IMR-90 (cell line): ENCODE measurements at regions not wholly inside any gene's neighbourhood (a gene's known extent, or its start where the extent isn't known, plus 50 kb on each side); places are given as distances from the start of the nearest gene placed in this dataset.

ENCODE experiments used
- ATAC-seq: fragments of 200-7000 bp; cut with Tn5 transposase; 2 replicates; pipeline ENCODE4 v1.9.1; 2020; ENCODE audit warnings: low read depth, mild to moderate bottlenecking, moderate library complexity
- BruUV-seq: library from RNA; stranded (reverse); fragments of 400-500 nt; replicated peaks from 2 replicates; lab custom pipeline; 2021; lab: Mats Ljungman, UMichigan
- CTCF ChIA-PET: fragments of 300-600 bp; formaldehyde crosslinking; extraction: SDS; loops from one replicate; lab custom pipeline; 2021; ENCODE audit warnings: antibody characterized with exemption; lab: Yijun Ruan, JAX
- POLR2A ChIA-PET: fragments of 300-600 bp; sonication (Branson Sonifier 250); formaldehyde crosslinking; loops from one replicate; lab custom pipeline; 2022; ENCODE audit warnings: antibody characterized with exemption; ENCODE audit not compliant: unreplicated experiment; lab: Charles Lee
- DNase-seq: peaks from one replicate; pipeline ENCODE4 v3.0.0; 2013
- H2AFZ ChIP-seq: replicated peaks from 2 replicates; pipeline ENCODE3; 2013; ENCODE audit warnings: low read length, mild to moderate bottlenecking; ENCODE audit not compliant: poor library complexity
- H2AK5ac ChIP-seq: 2 replicates; pipeline ENCODE4 v1.6.1; 2013; ENCODE audit warnings: low read depth, low read length, inconsistent platforms
- H2AK9ac ChIP-seq: replicated peaks from 2 replicates; pipeline ENCODE3; 2013; ENCODE audit warnings: mild to moderate bottlenecking, low read depth, low read length, moderate library complexity; ENCODE audit not compliant: poor library complexity
- H2BK120ac ChIP-seq: 2 replicates; pipeline ENCODE4 v1.6.1; 2013; ENCODE audit warnings: low read depth, low read length, inconsistent platforms
- H2BK15ac ChIP-seq: 3 replicates; pipeline ENCODE4 v1.6.1; 2013; ENCODE audit warnings: low read depth, low read length, inconsistent platforms
- H2BK20ac ChIP-seq: 2 replicates; pipeline ENCODE4 v1.6.1; 2013; ENCODE audit warnings: low read depth, mild to moderate bottlenecking, inconsistent platforms, low read length, moderate library complexity
- H2BK5ac ChIP-seq: 2 replicates; pipeline ENCODE4 v1.6.1; 2013; ENCODE audit warnings: mild to moderate bottlenecking, low read depth, low read length, inconsistent platforms; ENCODE audit not compliant: poor library complexity, severe bottlenecking
- H3K14ac ChIP-seq: replicated peaks from 2 replicates; pipeline ENCODE4 v1.6.1; 2013; ENCODE audit warnings: low read depth, low read length, inconsistent platforms
- H3K18ac ChIP-seq: 2 replicates; pipeline ENCODE4 v1.6.1; 2013; ENCODE audit warnings: low read depth, low read length, control low read depth
- H3K23ac ChIP-seq: 2 replicates; pipeline ENCODE4 v1.6.1; 2013; ENCODE audit warnings: low read depth, low read length, inconsistent platforms
- H3K27ac ChIP-seq: 2 replicates; pipeline ENCODE4 v1.5.1; 2013; ENCODE audit warnings: mild to moderate bottlenecking, control low read depth, low read length; ENCODE audit not compliant: insufficient read depth
- H3K27me3 ChIP-seq: 2 replicates; pipeline ENCODE4 v1.6.1; 2013; ENCODE audit warnings: low read length; ENCODE audit not compliant: control insufficient read depth, insufficient read depth
- H3K36me3 ChIP-seq: 2 replicates; pipeline ENCODE4 v1.6.1; 2013; ENCODE audit warnings: low read length, mixed read lengths; ENCODE audit not compliant: control insufficient read depth, insufficient read depth
- H3K4ac ChIP-seq: 2 replicates; pipeline ENCODE4 v1.6.1; 2013; ENCODE audit warnings: low read depth, low read length, inconsistent platforms
- H3K4me1 ChIP-seq: 2 replicates; pipeline ENCODE4 v1.6.1; 2013; ENCODE audit warnings: low read length, mixed read lengths; ENCODE audit not compliant: control insufficient read depth, insufficient read depth
- H3K4me2 ChIP-seq: 2 replicates; pipeline ENCODE4 v1.6.1; 2013; ENCODE audit warnings: low read depth, mild to moderate bottlenecking, control low read depth, low read length, moderate library complexity
- H3K4me3 ChIP-seq: 2 replicates; pipeline ENCODE4 v1.5.1; 2013; ENCODE audit warnings: low read depth, mild to moderate bottlenecking, control low read depth, low read length, moderate library complexity; ENCODE audit not compliant: insufficient read depth
- H3K56ac ChIP-seq: 2 replicates; pipeline ENCODE4 v1.6.1; 2013; ENCODE audit warnings: low read length, inconsistent platforms; ENCODE audit not compliant: insufficient read depth; ENCODE audit errors: extremely low read depth
- H3K79me1 ChIP-seq, 2 experiments: 2 replicates each; pipeline ENCODE4 v1.6.1; 2013; ENCODE audit warnings: low read length in 2 of 2, inconsistent platforms in 1 of 2, low read depth in 1 of 2
- H3K9ac ChIP-seq: 2 replicates; pipeline ENCODE4 v1.6.1; 2013; ENCODE audit warnings: low read depth, low read length, control low read depth
- H3K9me1 ChIP-seq: 2 replicates; pipeline ENCODE4 v1.6.1; 2013; ENCODE audit warnings: low read length, inconsistent platforms; ENCODE audit not compliant: insufficient read depth
- H3K9me3 ChIP-seq: 2 replicates; pipeline ENCODE4 v1.6.1; 2013; ENCODE audit warnings: low read length; ENCODE audit not compliant: control insufficient read depth, insufficient read depth
- H4K20me1 ChIP-seq: 2 replicates; pipeline ENCODE4 v1.6.1; 2013; ENCODE audit warnings: low read length, inconsistent platforms; ENCODE audit not compliant: insufficient read depth
- H4K5ac ChIP-seq: 2 replicates; pipeline ENCODE4 v1.6.1; 2013; ENCODE audit warnings: mild to moderate bottlenecking, low read depth, low read length, control low read depth
- H4K8ac ChIP-seq, 2 experiments: 2 replicates each; pipeline ENCODE4 v1.6.1; 2013; ENCODE audit warnings: low read depth in 2 of 2, low read length in 2 of 2, control low read depth in 1 of 2, inconsistent platforms in 1 of 2
- H4K91ac ChIP-seq: 2 replicates; pipeline ENCODE4 v1.6.1; 2013; ENCODE audit warnings: low read depth, low read length, inconsistent platforms; ENCODE audit not compliant: insufficient read depth
- BHLHE40 ChIP-seq: fragments of 150-350 bp; IDR thresholded peaks from 2 replicates; pipeline ENCODE4 v1.6.1; 2016; ENCODE audit warnings: mild to moderate bottlenecking, low read depth, low read length
- CEBPB ChIP-seq: IDR thresholded peaks from 2 replicates; pipeline ENCODE4 v1.6.1; 2012; ENCODE audit warnings: low read depth, low read length, improper control_type of control experiment
- CHD1 ChIP-seq: IDR thresholded peaks from 2 replicates; pipeline ENCODE4 v1.6.1; 2012; ENCODE audit warnings: low read depth, low read length, improper control_type of control experiment
- ELK1 ChIP-seq: fragments of 150-350 bp; IDR thresholded peaks from 2 replicates; pipeline ENCODE4 v1.6.1; 2016; ENCODE audit warnings: low read depth, mild to moderate bottlenecking, low read length, moderate library complexity, borderline replicate concordance
- FOS ChIP-seq: fragments of 150-350 bp; IDR thresholded peaks from 2 replicates; pipeline ENCODE4 v1.6.1; 2016; ENCODE audit warnings: low read depth, low read length
- MAFK ChIP-seq: IDR thresholded peaks from 2 replicates; pipeline ENCODE4 v1.6.1; 2012; ENCODE audit warnings: low read depth, low read length, improper control_type of control experiment
- MAZ ChIP-seq: IDR thresholded peaks from 2 replicates; pipeline ENCODE4 v1.6.1; 2012; ENCODE audit warnings: low read depth, mild to moderate bottlenecking, low read length, improper control_type of control experiment, moderate library complexity, borderline replicate concordance
- MXI1 ChIP-seq: IDR thresholded peaks from 2 replicates; pipeline ENCODE4 v1.6.1; 2012; ENCODE audit warnings: low read depth, mild to moderate bottlenecking, low read length, moderate library complexity, borderline replicate concordance
- NFE2L2 ChIP-seq: fragments of 150-350 bp; IDR thresholded peaks from 2 replicates; pipeline ENCODE4 v1.6.1; 2016; ENCODE audit warnings: low read depth, mild to moderate bottlenecking, low read length
- POLR2A ChIP-seq: IDR thresholded peaks from 2 replicates; pipeline ENCODE4 v1.6.1; 2012; ENCODE audit warnings: mild to moderate bottlenecking, low read depth, low read length
- RAD21 ChIP-seq: IDR thresholded peaks from 2 replicates; pipeline ENCODE4 v1.6.1; 2012; ENCODE audit warnings: low read length, improper control_type of control experiment
- RCOR1 ChIP-seq: IDR thresholded peaks from 2 replicates; pipeline ENCODE4 v1.6.1; 2012; ENCODE audit warnings: mild to moderate bottlenecking, low read length, improper control_type of control experiment; ENCODE audit not compliant: insufficient replicate concordance
- RFX5 ChIP-seq: IDR thresholded peaks from 2 replicates; pipeline ENCODE4 v1.8.0; 2012; ENCODE audit warnings: low read depth, mild to moderate bottlenecking, low read length, moderate library complexity
- SMC3 ChIP-seq: fragments of 150-350 bp; IDR thresholded peaks from 2 replicates; pipeline ENCODE4 v1.6.1; 2016; ENCODE audit warnings: low read depth, mild to moderate bottlenecking, antibody characterized with exemption, low read length, moderate library complexity
- USF2 ChIP-seq: fragments of 150-350 bp; IDR thresholded peaks from 2 replicates; pipeline ENCODE4 v1.6.1; 2017; ENCODE audit warnings: mild to moderate bottlenecking, antibody characterized with exemption, low read length, low read depth
- WGBS, 2 experiments: methylation state at CpG; one replicate each; pipeline versions ENCODE4 v1.1.5 to v1.1.7; 2013; ENCODE audit warnings: missing lambda C conversion rate in 2 of 2; ENCODE audit not compliant: insufficient read length in 1 of 2; ENCODE audit errors: extremely low coverage in 2 of 2; 5-methylcytosine and 5-hydroxymethylcytosine counted together
- dilution Hi-C: fragments of 300-500 bp; cut with HindIII; formaldehyde crosslinking; loops from one replicate; pipeline ENCODE4 v1.14.3; 2018; ENCODE audit warnings: low sequenced_read_pairs; ENCODE audit not compliant: unreplicated experiment
- in situ Hi-C: fragments of 300-500 bp; cut with MboI; formaldehyde crosslinking; loops from 3 replicates; pipeline ENCODE4 v1.14.3; 2019; ENCODE audit warnings: low sequenced_read_pairs, inconsistent platforms, mixed read lengths
- intact Hi-C: fragments of 100-400 bp; cut with micrococcal nuclease; formaldehyde crosslinking; loops from 2 replicates; pipeline ENCODE4 v1.10.0; 2022
- TF ChIP-seq, protein P1 (sequence below): conservative IDR thresholded peaks from 2 replicates; pipeline ENCODE4 v1.5.1; 2012; ENCODE audit warnings: mild to moderate bottlenecking, low read depth, low read length, improper control_type of control experiment

- intact Hi-C loops (no loop called here), dilution Hi-C loops (no loop called here), in situ Hi-C loops (no loop called here)
- Histone ChIP-seq H4K8ac (no peak overlapping the region), H2BK5ac (no peak overlapping the region), H4K91ac (no peak overlapping the region), H4K20me1 (no peaks in the 10 kb centered on the region), H4K5ac (no peak overlapping the region), H3K14ac (no peak overlapping the region), H3K9ac (no peak overlapping the region), H3K4me3 (no peak overlapping the region), H3K79me1 (no peaks in the 10 kb centered on the region), H2BK15ac (no peak overlapping the region), H3K18ac (no peak overlapping the region), H3K36me3 (no peaks in the 10 kb centered on the region), H3K27me3 (no peaks in the 10 kb centered on the region), H2AK9ac (no peak overlapping the region), H3K56ac (no peak overlapping the region), H3K4me2 (no peak overlapping the region), H3K23ac (no peak overlapping the region), H2BK20ac (no peak overlapping the region), H3K9me3 (no peaks in the 10 kb centered on the region; the same call in 1 of the 2 replicates), H2AK5ac (no peak overlapping the region), H3K27ac (no peak overlapping the region), H3K4ac (no peak overlapping the region), H2AFZ (no peak overlapping the region), H2BK120ac (no peak overlapping the region), H3K4me1 (no peaks in the 10 kb centered on the region), H3K9me1 (no peaks in the 10 kb centered on the region)
- DNase-seq (no peak), ATAC-seq (no peak)
- ChIA-PET CTCF (no interaction called here), POLR2A (no interaction called here)
- no peak for TF ChIP-seq MXI1
- TF ChIP-seq, protein P1, sequence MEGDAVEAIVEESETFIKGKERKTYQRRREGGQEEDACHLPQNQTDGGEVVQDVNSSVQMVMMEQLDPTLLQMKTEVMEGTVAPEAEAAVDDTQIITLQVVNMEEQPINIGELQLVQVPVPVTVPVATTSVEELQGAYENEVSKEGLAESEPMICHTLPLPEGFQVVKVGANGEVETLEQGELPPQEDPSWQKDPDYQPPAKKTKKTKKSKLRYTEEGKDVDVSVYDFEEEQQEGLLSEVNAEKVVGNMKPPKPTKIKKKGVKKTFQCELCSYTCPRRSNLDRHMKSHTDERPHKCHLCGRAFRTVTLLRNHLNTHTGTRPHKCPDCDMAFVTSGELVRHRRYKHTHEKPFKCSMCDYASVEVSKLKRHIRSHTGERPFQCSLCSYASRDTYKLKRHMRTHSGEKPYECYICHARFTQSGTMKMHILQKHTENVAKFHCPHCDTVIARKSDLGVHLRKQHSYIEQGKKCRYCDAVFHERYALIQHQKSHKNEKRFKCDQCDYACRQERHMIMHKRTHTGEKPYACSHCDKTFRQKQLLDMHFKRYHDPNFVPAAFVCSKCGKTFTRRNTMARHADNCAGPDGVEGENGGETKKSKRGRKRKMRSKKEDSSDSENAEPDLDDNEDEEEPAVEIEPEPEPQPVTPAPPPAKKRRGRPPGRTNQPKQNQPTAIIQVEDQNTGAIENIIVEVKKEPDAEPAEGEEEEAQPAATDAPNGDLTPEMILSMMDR = no peak
- no peak for TF ChIP-seq MAZ
- no peak for TF ChIP-seq MAFK
- no peak for TF ChIP-seq RCOR1
- no peak for TF ChIP-seq USF2
- no peak for TF ChIP-seq SMC3
- no peak for TF ChIP-seq FOS
- TF ChIP-seq RAD21 = no peak
- no peak for TF ChIP-seq ELK1
- TF ChIP-seq POLR2A = no peak
- TF ChIP-seq CEBPB = no peak
- TF ChIP-seq RFX5 = no peak
- no peak for TF ChIP-seq CHD1
- no peak for TF ChIP-seq NFE2L2
- TF ChIP-seq BHLHE40 = no peak
- 40% methylated on average over 1 of the region's 2 CpGs; no CpG with 5 or more reads in 1 of the 2 experiments for WGBS, 2 experiments
- BruUV-seq = no TSS peak
These were observed 506.7 kb downstream of the NUP35 start for GRCh38 chr2:183630964-183631363.
